ENCODE measurements at regions not wholly inside any gene's neighbourhood (a gene's known extent, or its start where the extent isn't known, plus 50 kb on each side); places are given as distances from the start of the nearest gene placed in this dataset.

- no peak for TF ChIP-seq EP300 (IDR thresholded peaks at IDR 0.05)
- TF ChIP-seq CTCF (IDR thresholded peaks at IDR 0.05) = no peak
- no peak for TF ChIP-seq POLR2A (IDR thresholded peaks at IDR 0.05)
Measured at GRCh38 chr7:9201928-9202327, 768.5 kb downstream of the NXPH1 start.
